GM12878 (cell line): ENCODE measurements at regions not wholly inside any gene's neighbourhood (a gene's known extent, or its start where the extent isn't known, plus 50 kb on each side); places are given as distances from the start of the nearest gene placed in this dataset.

Source experiments
- ATAC-seq: fragments of 200-7000 bp; cut with Tn5 transposase; 3 replicates; pipeline ENCODE4 v1.9.1; 2020; ENCODE audit warnings: mild to moderate bottlenecking, moderate library complexity
- BruUV-seq: library from RNA; stranded (reverse); fragments of 400-500 nt; replicated peaks from 2 replicates; lab custom pipeline; 2021; lab: Mats Ljungman, UMichigan
- CTCF ChIA-PET: fragments of 300-600 bp; sonication (Branson Sonifier 250); formaldehyde crosslinking; extraction: SDS; loops from one replicate; lab custom pipeline; 2021; ENCODE audit warnings: inconsistent platforms; lab: Yijun Ruan, JAX
- POLR2A ChIA-PET: fragments of 350-600 bp; formaldehyde crosslinking; extraction: SDS; loops from one replicate; lab custom pipeline; 2021; ENCODE audit warnings: inconsistent platforms; lab: Charles Lee
- RAD21 ChIA-PET: fragments of 300-600 bp; sonication (Branson Sonifier 250); formaldehyde crosslinking; loops from one replicate; lab custom pipeline; 2023; ENCODE audit warnings: antibody characterized with exemption; ENCODE audit not compliant: unreplicated experiment; lab: Charles Lee
- SMC1A ChIA-PET: fragments of 300-600 bp; sonication (Branson Sonifier 250); formaldehyde crosslinking; loops from one replicate; lab custom pipeline; 2023; ENCODE audit not compliant: unreplicated experiment, uncharacterized antibody; lab: Charles Lee
- DNase-seq: peaks from one replicate; pipeline ENCODE4 v3.0.0-alpha.2; 2011; ENCODE audit warnings: low read depth, low spot score
- FAIRE-seq: peaks from 3 replicates; lab custom pipeline; 2011; peaks lifted over from hg19 to GRCh38; lab: Jason Lieb, UNC
- H2AFZ ChIP-seq: 2 replicates; pipeline ENCODE4 v1.6.0; 2011; ENCODE audit warnings: low read depth, low read length, control low read depth; ENCODE audit not compliant: control insufficient read depth
- H3K27ac ChIP-seq: 2 replicates; pipeline ENCODE4 v1.5.1; 2011; ENCODE audit warnings: control low read depth; ENCODE audit not compliant: control insufficient read depth, insufficient read depth
- H3K27me3 ChIP-seq, 2 experiments: replicated peaks in 1 of 2; 2 replicates each; pipeline versions ENCODE4 v1.6.0 to v1.6.1; 2011; ENCODE audit warnings: low read length in 1 of 2; ENCODE audit not compliant: control insufficient read depth in 2 of 2, insufficient read depth in 2 of 2
- H3K36me3 ChIP-seq, 2 experiments: 2 replicates each; pipeline ENCODE4 v1.5.1; 2011; ENCODE audit warnings: low read length in 1 of 2; ENCODE audit not compliant: control insufficient read depth in 2 of 2, insufficient read depth in 2 of 2
- H3K4me1 ChIP-seq: 2 replicates; pipeline ENCODE4 v1.6.1; 2011; ENCODE audit warnings: mild to moderate bottlenecking, low read length, moderate library complexity, mixed read lengths; ENCODE audit not compliant: control insufficient read depth, insufficient read depth
- H3K4me2 ChIP-seq: 2 replicates; pipeline ENCODE4 v1.6.0; 2011; ENCODE audit warnings: control low read depth; ENCODE audit not compliant: control insufficient read depth, insufficient read depth
- H3K4me3 ChIP-seq: fragments of 200-600 bp; sonication (generic); 2 replicates; pipeline ENCODE4 v1.5.1; 2016
- H3K79me2 ChIP-seq: 2 replicates; pipeline ENCODE4 v1.6.0; 2011; ENCODE audit warnings: low read length; ENCODE audit not compliant: control insufficient read depth, insufficient read depth
- H3K9ac ChIP-seq: 2 replicates; pipeline ENCODE4 v1.8.0; 2011; ENCODE audit warnings: low read length, control low read depth, mixed read lengths; ENCODE audit not compliant: control insufficient read depth, insufficient read depth
- H3K9me3 ChIP-seq: replicated peaks from 3 replicates; pipeline ENCODE4 v1.5.1; 2011; ENCODE audit warnings: mild to moderate bottlenecking, low read length; ENCODE audit not compliant: control insufficient read depth, insufficient read depth
- H4K20me1 ChIP-seq: 2 replicates; pipeline ENCODE4 v1.6.0; 2011; ENCODE audit not compliant: control insufficient read depth, insufficient read depth
- CHD4 ChIP-seq: fragments of 200-600 bp; sonication (generic); IDR thresholded peaks from 2 replicates; pipeline ENCODE4 v1.6.1; 2016; ENCODE audit warnings: mild to moderate bottlenecking
- NFYB ChIP-seq: IDR thresholded peaks from 2 replicates; pipeline ENCODE4 v1.6.1; 2011; ENCODE audit warnings: low read depth, mild to moderate bottlenecking, low read length, improper control_type of control experiment, moderate library complexity; ENCODE audit not compliant: insufficient read depth
- STAT3 ChIP-seq: IDR thresholded peaks from 2 replicates; pipeline ENCODE4 v1.6.1; 2011; ENCODE audit warnings: low read depth, low read length, improper control_type of control experiment
- SUZ12 ChIP-seq: fragments of 200-600 bp; sonication (generic); IDR thresholded peaks from one replicate; pipeline ENCODE4 v1.6.1; 2018; ENCODE audit warnings: antibody characterized with exemption, mild to moderate bottlenecking; ENCODE audit not compliant: unreplicated experiment
- WGBS: methylation state at CpG from one replicate; pipeline ENCODE4 v1.1.6; 2016; ENCODE audit warnings: low lambda C conversion rate; ENCODE audit not compliant: insufficient replicate concordance, insufficient coverage; ENCODE audit errors: missing lambda C conversion rate; 5-methylcytosine and 5-hydroxymethylcytosine counted together
- in situ Hi-C: fragments of 300-500 bp; cut with MboI; formaldehyde crosslinking; loops from 9 replicates; pipeline ENCODE4 v1.14.3; 2018; ENCODE audit warnings: mixed read lengths
- intact Hi-C: fragments of 100-400 bp; cut with micrococcal nuclease; formaldehyde crosslinking; loops from one replicate; pipeline ENCODE4 v1.14.2; 2022; ENCODE audit not compliant: unreplicated experiment
- TF ChIP-seq, protein P1 (sequence below): fragments of 450-650 bp; IDR thresholded peaks from 2 replicates; pipeline ENCODE4 v1.6.1; 2014; ENCODE audit warnings: mild to moderate bottlenecking
- TF ChIP-seq, protein P2 (sequence below): IDR thresholded peaks from 2 replicates; pipeline ENCODE4 v1.6.1; 2011; ENCODE audit warnings: borderline replicate concordance, low read depth, mild to moderate bottlenecking, moderate library complexity, mixed read lengths, low read length; ENCODE audit not compliant: insufficient read depth; ENCODE audit errors: extremely low read length
- TF ChIP-seq, protein P3 (sequence below): fragments of 450-650 bp; IDR thresholded peaks from 2 replicates; pipeline ENCODE4 v1.6.1; 2017; ENCODE audit warnings: borderline replicate concordance
- TF ChIP-seq, protein P4 (sequence below): fragments of 450-650 bp; formaldehyde crosslinking; IDR thresholded peaks from 2 replicates; pipeline ENCODE4 v1.4.0; 2020; ENCODE audit warnings: mild to moderate bottlenecking, moderate library complexity

DNA sequence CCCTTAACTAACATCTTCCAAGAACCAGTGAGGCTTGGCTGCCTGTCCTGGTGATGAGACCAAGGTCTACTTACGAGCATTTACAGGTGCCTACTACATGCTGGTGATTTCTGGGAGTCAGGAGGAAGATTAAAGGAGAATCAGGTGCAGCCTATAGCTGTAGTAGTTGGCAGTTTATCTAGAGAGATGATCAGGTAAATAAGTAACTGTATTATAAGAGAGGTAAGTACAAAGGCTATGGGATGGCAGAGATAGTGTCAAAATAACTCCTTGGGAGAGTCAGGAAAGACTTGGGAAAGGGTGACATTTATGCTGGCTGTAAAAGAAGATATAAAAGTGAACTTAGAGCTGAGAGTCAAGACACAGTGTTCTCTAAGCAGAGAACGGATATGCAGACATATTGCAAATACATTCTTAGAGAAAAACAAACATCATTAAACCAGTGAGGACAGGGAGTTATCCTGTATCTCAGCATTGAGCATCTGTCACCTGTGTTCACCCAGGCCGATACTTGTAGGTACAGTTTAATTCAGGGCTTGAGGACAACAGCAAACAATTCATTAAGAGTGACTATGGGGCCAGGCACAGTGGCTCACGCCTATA is 49.7 kb upstream of the ACP3 start:
- H3K4me2 ChIP-seq, result no peak overlapping the region
- ChIA-PET RAD21 (no interaction called here), CTCF (interaction anchor here (2.0 kb wide), 1 partner anchor 45 kb away, joined by 4 read pairs; no protein-coding TSS in a partner anchor)

More for the DNA sequence above, 49.7 kb upstream of the ACP3 start:
- DNase-seq, result no peak
- H3K4me3 ChIP-seq, result no peak overlapping the region
- SMC1A ChIA-PET, result no interaction called here
- no peaks in the 10 kb centered on the region for H4K20me1 ChIP-seq
- no peak overlapping the region for H3K27ac ChIP-seq
- FAIRE-seq, result no peak
- no peaks in the 10 kb centered on the region for H3K36me3 ChIP-seq
- in situ Hi-C loops, result no loop called here
- BruUV-seq, result no TSS peak
- H3K9me3 ChIP-seq, result no peaks in the 10 kb centered on the region
- POLR2A ChIA-PET, result no interaction called here
- WGBS, result 1% methylated on average over 4 of the region's 4 CpGs
- H3K27me3 ChIP-seq, result no peaks in the 10 kb centered on the region
- H3K9ac ChIP-seq, result no peak overlapping the region
- H3K79me2 ChIP-seq, result no peaks in the 10 kb centered on the region
- intact Hi-C loops, result no loop called here
- no peak overlapping the region for H2AFZ ChIP-seq
- H3K4me1 ChIP-seq, result no peaks in the 10 kb centered on the region
- TF ChIP-seq, protein P1, sequence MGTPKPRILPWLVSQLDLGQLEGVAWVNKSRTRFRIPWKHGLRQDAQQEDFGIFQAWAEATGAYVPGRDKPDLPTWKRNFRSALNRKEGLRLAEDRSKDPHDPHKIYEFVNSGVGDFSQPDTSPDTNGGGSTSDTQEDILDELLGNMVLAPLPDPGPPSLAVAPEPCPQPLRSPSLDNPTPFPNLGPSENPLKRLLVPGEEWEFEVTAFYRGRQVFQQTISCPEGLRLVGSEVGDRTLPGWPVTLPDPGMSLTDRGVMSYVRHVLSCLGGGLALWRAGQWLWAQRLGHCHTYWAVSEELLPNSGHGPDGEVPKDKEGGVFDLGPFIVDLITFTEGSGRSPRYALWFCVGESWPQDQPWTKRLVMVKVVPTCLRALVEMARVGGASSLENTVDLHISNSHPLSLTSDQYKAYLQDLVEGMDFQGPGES, result no peak
- TF ChIP-seq, protein P2, sequence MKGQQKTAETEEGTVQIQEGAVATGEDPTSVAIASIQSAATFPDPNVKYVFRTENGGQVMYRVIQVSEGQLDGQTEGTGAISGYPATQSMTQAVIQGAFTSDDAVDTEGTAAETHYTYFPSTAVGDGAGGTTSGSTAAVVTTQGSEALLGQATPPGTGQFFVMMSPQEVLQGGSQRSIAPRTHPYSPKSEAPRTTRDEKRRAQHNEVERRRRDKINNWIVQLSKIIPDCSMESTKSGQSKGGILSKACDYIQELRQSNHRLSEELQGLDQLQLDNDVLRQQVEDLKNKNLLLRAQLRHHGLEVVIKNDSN, result no peak
- TF ChIP-seq, protein P3, sequence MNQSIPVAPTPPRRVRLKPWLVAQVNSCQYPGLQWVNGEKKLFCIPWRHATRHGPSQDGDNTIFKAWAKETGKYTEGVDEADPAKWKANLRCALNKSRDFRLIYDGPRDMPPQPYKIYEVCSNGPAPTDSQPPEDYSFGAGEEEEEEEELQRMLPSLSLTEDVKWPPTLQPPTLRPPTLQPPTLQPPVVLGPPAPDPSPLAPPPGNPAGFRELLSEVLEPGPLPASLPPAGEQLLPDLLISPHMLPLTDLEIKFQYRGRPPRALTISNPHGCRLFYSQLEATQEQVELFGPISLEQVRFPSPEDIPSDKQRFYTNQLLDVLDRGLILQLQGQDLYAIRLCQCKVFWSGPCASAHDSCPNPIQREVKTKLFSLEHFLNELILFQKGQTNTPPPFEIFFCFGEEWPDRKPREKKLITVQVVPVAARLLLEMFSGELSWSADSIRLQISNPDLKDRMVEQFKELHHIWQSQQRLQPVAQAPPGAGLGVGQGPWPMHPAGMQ, result no peak
- TF ChIP-seq CHD4, result no peak
- TF ChIP-seq NFYB, result no peak
- TF ChIP-seq STAT3, result no peak
- TF ChIP-seq SUZ12, result no peak
- TF ChIP-seq, protein P4, sequence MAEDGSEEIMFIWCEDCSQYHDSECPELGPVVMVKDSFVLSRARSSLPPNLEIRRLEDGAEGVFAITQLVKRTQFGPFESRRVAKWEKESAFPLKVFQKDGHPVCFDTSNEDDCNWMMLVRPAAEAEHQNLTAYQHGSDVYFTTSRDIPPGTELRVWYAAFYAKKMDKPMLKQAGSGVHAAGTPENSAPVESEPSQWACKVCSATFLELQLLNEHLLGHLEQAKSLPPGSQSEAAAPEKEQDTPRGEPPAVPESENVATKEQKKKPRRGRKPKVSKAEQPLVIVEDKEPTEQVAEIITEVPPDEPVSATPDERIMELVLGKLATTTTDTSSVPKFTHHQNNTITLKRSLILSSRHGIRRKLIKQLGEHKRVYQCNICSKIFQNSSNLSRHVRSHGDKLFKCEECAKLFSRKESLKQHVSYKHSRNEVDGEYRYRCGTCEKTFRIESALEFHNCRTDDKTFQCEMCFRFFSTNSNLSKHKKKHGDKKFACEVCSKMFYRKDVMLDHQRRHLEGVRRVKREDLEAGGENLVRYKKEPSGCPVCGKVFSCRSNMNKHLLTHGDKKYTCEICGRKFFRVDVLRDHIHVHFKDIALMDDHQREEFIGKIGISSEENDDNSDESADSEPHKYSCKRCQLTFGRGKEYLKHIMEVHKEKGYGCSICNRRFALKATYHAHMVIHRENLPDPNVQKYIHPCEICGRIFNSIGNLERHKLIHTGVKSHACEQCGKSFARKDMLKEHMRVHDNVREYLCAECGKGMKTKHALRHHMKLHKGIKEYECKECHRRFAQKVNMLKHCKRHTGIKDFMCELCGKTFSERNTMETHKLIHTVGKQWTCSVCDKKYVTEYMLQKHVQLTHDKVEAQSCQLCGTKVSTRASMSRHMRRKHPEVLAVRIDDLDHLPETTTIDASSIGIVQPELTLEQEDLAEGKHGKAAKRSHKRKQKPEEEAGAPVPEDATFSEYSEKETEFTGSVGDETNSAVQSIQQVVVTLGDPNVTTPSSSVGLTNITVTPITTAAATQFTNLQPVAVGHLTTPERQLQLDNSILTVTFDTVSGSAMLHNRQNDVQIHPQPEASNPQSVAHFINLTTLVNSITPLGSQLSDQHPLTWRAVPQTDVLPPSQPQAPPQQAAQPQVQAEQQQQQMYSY (CRISPR knock-in tag), result no peak
- TF ChIP-seq, all 136 proteins: peak for 0
- ATAC-seq, result no peak
